ENCODE measurements at regions not wholly inside any gene's neighbourhood (a gene's known extent, or its start where the extent isn't known, plus 50 kb on each side); places are given as distances from the start of the nearest gene placed in this dataset.
"Not testable (repeated sequence)": the region's sequence is repeated elsewhere in the genome, so short reads cannot be mapped to it uniquely, and the experiment has no call there.

- in situ Hi-C loops (cut with HindIII; ENCODE audit: low pct_unique_long_range_greater_than_20kb, low sequenced_read_pairs), result no loop called here
- no peaks in the 10 kb centered on the region for H3K36me3 ChIP-seq (ENCODE audit: control insufficient read depth, insufficient read depth, low read length)
These were observed 257.4 kb upstream of the USP25 start for GRCh38 chr21:15472108-15473040.

GRCh38 chr21:15477773-15478172 is 252.0 kb upstream of the USP25 start:
- BruUV-seq (replicated peaks); H3K4me3 ChIP-seq (ENCODE audit: low read depth in 2 of 2, low read length in 2 of 2); H3K36me3 ChIP-seq (ENCODE audit: control insufficient read depth, insufficient read depth, low read length); H3K9me3 ChIP-seq (ENCODE audit: control insufficient read depth, insufficient read depth, low read depth, low read length); intact Hi-C loops (cut with micrococcal nuclease; ENCODE audit: unreplicated experiment); H3K27ac ChIP-seq (ENCODE audit: low read length); DNase-seq (ENCODE audit: low read depth, low spot score); in situ Hi-C loops (cut with HindIII; ENCODE audit: low pct_unique_long_range_greater_than_20kb, low sequenced_read_pairs); ATAC-seq; CTCF ChIA-PET; H3K27me3 ChIP-seq (ENCODE audit: control insufficient read depth, insufficient read depth, low read length); H3K4me1 ChIP-seq (ENCODE audit: control insufficient read depth, insufficient read depth, low read length); POLR2A ChIA-PET: not testable (repeated sequence)

More at GRCh38 chr21:15472108-15473040, 257.4 kb upstream of the USP25 start:
- DNase-seq (ENCODE audit: low read depth, low spot score) (no peak), ATAC-seq (no peak)
- TF ChIP-seq POLR2AphosphoS5 (IDR thresholded peaks at IDR 0.05; ENCODE audit: low read depth, low read length), result no peak
- TF ChIP-seq TCF7L2 (IDR thresholded peaks at IDR 0.05; ENCODE audit: low read depth, low read length), result no peak
- TF ChIP-seq SIN3A (IDR thresholded peaks at IDR 0.05; ENCODE audit: borderline replicate concordance, insufficient read depth, low read depth, low read length), result no peak
- TF ChIP-seq CTCF (IDR thresholded peaks at IDR 0.05), result no peak
- no peak for TF ChIP-seq REST (IDR thresholded peaks at IDR 0.05; ENCODE audit: insufficient read depth in 1 of 2, low read depth in 2 of 2, low read length in 1 of 2)
- POLR2A ChIA-PET, result no interaction called here
- no TSS peak for BruUV-seq (replicated peaks)
- Histone ChIP-seq H3K4me3 (ENCODE audit: low read depth in 2 of 2, low read length in 2 of 2) (no peak overlapping the region), H3K9me3 (ENCODE audit: control insufficient read depth, insufficient read depth, low read depth, low read length) (no peaks in the 10 kb centered on the region), H3K4me1 (ENCODE audit: control insufficient read depth, insufficient read depth, low read length) (no peaks in the 10 kb centered on the region), H3K27ac (ENCODE audit: low read length) (no peak overlapping the region), H3K27me3 (ENCODE audit: control insufficient read depth, insufficient read depth, low read length) (no peaks in the 10 kb centered on the region)
- intact Hi-C loops (cut with micrococcal nuclease; ENCODE audit: unreplicated experiment), result no loop called here
- CTCF ChIA-PET, result no interaction called here

- Histone ChIP-seq H3K27me3 (ENCODE audit: control insufficient read depth, insufficient read depth, low read length) (no peaks in the 10 kb centered on the region), H3K27ac (ENCODE audit: low read length) (no peak overlapping the region), H3K36me3 (ENCODE audit: control insufficient read depth, insufficient read depth, low read length) (no peaks in the 10 kb centered on the region), H3K4me1 (ENCODE audit: control insufficient read depth, insufficient read depth, low read length) (no peaks in the 10 kb centered on the region), H3K9me3 (ENCODE audit: control insufficient read depth, insufficient read depth, low read depth, low read length) (no peaks in the 10 kb centered on the region), H3K4me3 (ENCODE audit: low read depth in 2 of 2, low read length in 2 of 2) (no peak overlapping the region)
- no TSS peak for BruUV-seq (replicated peaks)
- intact Hi-C loops (cut with micrococcal nuclease; ENCODE audit: unreplicated experiment) (loop anchor here (5.0 kb wide), 2 partner anchors 413 to 1093 kb away; no protein-coding TSS in a partner anchor), in situ Hi-C loops (cut with HindIII; ENCODE audit: low pct_unique_long_range_greater_than_20kb, low sequenced_read_pairs) (no loop called here)
- POLR2A ChIA-PET, result no interaction called here
- CTCF ChIA-PET, result no interaction called here
- DNase-seq (ENCODE audit: low read depth, low spot score) (no peak), ATAC-seq (no peak)
- TF ChIP-seq SIN3A (IDR thresholded peaks at IDR 0.05; ENCODE audit: borderline replicate concordance, insufficient read depth, low read depth, low read length) (no peak), CTCF (IDR thresholded peaks at IDR 0.05) (no peak), REST (IDR thresholded peaks at IDR 0.05; ENCODE audit: insufficient read depth in 1 of 2, low read depth in 2 of 2, low read length in 1 of 2) (no peak), POLR2AphosphoS5 (IDR thresholded peaks at IDR 0.05; ENCODE audit: low read depth, low read length) (no peak), TCF7L2 (IDR thresholded peaks at IDR 0.05; ENCODE audit: low read depth, low read length) (no peak)
These were observed 249.6 kb upstream of the USP25 start for GRCh38 chr21:15480160-15480559.

Measured in Panc1 (cell line).